Ishikawa (cell line): ENCODE measurements at regions not wholly inside any gene's neighbourhood (a gene's known extent, or its start where the extent isn't known, plus 50 kb on each side); places are given as distances from the start of the nearest gene placed in this dataset.

ENCODE experiments used
- CEBPB ChIP-seq: IDR thresholded peaks from 2 replicates; pipeline ENCODE4 v1.6.1; 2012
- CREB1 ChIP-seq: IDR thresholded peaks from 2 replicates; pipeline ENCODE4 v1.6.1; 2012; ENCODE audit warnings: low read depth
- EGR1 ChIP-seq: IDR thresholded peaks from 2 replicates; pipeline ENCODE4 v1.6.1; 2012
- EP300 ChIP-seq: IDR thresholded peaks from 2 replicates; pipeline ENCODE4 v1.6.1; 2012; ENCODE audit warnings: borderline replicate concordance
- FOXM1 ChIP-seq: IDR thresholded peaks from 2 replicates; pipeline ENCODE4 v1.6.1; 2012; ENCODE audit warnings: low read depth, borderline replicate concordance
- NFIC ChIP-seq: IDR thresholded peaks from 2 replicates; pipeline ENCODE4 v1.6.1; 2012
- RAD21 ChIP-seq: IDR thresholded peaks from 2 replicates; pipeline ENCODE4 v1.6.1; 2012; ENCODE audit warnings: low read depth
- TAF1 ChIP-seq: IDR thresholded peaks from 2 replicates; pipeline ENCODE4 v1.6.1; 2012; ENCODE audit warnings: low read depth, mild to moderate bottlenecking
- TCF12 ChIP-seq: IDR thresholded peaks from 2 replicates; pipeline ENCODE4 v1.6.1; 2012; ENCODE audit warnings: low read depth
- TEAD4 ChIP-seq: IDR thresholded peaks from 2 replicates; pipeline ENCODE4 v1.6.1; 2012
- USF1 ChIP-seq: IDR thresholded peaks from 2 replicates; pipeline ENCODE4 v1.6.1; 2012
- YY1 ChIP-seq: IDR thresholded peaks from 2 replicates; pipeline ENCODE4 v1.6.1; 2012; ENCODE audit warnings: low read depth
- ZBTB7A ChIP-seq: IDR thresholded peaks from 2 replicates; pipeline ENCODE4 v1.6.1; 2012; ENCODE audit warnings: low read depth
- TF ChIP-seq, protein P1 (sequence below): IDR thresholded peaks from 2 replicates; pipeline ENCODE4 v1.6.1; 2012; ENCODE audit warnings: low read depth, mild to moderate bottlenecking
- TF ChIP-seq, protein P2 (sequence below): IDR thresholded peaks from 2 replicates; pipeline ENCODE4 v1.6.1; 2012

DNA sequence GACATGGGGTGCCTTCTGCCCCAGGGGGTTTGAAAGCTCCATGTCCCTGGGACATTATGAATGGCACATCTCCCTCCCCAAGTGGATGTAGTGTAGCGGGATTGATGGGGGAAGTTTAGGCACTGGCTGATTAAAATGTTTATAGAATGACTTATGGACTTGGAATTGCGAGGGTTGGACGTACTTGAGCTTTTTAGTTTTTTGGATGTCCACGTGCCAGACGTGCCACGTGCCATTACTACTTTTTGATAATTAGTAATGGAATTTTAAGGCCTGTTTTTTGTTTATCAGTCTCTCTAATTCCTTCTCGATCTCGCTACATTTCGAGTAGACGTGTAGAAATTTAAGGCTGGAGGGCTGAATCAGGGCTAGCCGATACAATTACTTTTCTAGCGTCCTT lies 162.8 kb downstream of the TBXT start:
- TF ChIP-seq, protein P1, sequence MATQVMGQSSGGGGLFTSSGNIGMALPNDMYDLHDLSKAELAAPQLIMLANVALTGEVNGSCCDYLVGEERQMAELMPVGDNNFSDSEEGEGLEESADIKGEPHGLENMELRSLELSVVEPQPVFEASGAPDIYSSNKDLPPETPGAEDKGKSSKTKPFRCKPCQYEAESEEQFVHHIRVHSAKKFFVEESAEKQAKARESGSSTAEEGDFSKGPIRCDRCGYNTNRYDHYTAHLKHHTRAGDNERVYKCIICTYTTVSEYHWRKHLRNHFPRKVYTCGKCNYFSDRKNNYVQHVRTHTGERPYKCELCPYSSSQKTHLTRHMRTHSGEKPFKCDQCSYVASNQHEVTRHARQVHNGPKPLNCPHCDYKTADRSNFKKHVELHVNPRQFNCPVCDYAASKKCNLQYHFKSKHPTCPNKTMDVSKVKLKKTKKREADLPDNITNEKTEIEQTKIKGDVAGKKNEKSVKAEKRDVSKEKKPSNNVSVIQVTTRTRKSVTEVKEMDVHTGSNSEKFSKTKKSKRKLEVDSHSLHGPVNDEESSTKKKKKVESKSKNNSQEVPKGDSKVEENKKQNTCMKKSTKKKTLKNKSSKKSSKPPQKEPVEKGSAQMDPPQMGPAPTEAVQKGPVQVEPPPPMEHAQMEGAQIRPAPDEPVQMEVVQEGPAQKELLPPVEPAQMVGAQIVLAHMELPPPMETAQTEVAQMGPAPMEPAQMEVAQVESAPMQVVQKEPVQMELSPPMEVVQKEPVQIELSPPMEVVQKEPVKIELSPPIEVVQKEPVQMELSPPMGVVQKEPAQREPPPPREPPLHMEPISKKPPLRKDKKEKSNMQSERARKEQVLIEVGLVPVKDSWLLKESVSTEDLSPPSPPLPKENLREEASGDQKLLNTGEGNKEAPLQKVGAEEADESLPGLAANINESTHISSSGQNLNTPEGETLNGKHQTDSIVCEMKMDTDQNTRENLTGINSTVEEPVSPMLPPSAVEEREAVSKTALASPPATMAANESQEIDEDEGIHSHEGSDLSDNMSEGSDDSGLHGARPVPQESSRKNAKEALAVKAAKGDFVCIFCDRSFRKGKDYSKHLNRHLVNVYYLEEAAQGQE, result no peak
- no peak for TF ChIP-seq CEBPB
- TF ChIP-seq TAF1, result no peak
- TF ChIP-seq, protein P2, sequence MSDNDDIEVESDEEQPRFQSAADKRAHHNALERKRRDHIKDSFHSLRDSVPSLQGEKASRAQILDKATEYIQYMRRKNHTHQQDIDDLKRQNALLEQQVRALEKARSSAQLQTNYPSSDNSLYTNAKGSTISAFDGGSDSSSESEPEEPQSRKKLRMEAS, result no peak
- no peak for TF ChIP-seq TEAD4
- TF ChIP-seq CREB1, result no peak
- no peak for TF ChIP-seq FOXM1

- no peak for TF ChIP-seq EGR1
- TF ChIP-seq TEAD4, result no peak
- TF ChIP-seq, protein P1, result no peak
- TF ChIP-seq FOXM1, result no peak
- no peak for TF ChIP-seq CEBPB
- no peak for TF ChIP-seq EP300
- no peak for TF ChIP-seq RAD21
- TF ChIP-seq TAF1, result no peak
- TF ChIP-seq NFIC, result no peak
- no peak for TF ChIP-seq CREB1
- no peak for TF ChIP-seq YY1
- TF ChIP-seq TCF12, result no peak
- TF ChIP-seq, protein P2, result no peak
- no peak for TF ChIP-seq ZBTB7A
- no peak for TF ChIP-seq USF1
These were observed 163.2 kb downstream of the TBXT start for GRCh38 chr6:166004471-166004870.

DNA sequence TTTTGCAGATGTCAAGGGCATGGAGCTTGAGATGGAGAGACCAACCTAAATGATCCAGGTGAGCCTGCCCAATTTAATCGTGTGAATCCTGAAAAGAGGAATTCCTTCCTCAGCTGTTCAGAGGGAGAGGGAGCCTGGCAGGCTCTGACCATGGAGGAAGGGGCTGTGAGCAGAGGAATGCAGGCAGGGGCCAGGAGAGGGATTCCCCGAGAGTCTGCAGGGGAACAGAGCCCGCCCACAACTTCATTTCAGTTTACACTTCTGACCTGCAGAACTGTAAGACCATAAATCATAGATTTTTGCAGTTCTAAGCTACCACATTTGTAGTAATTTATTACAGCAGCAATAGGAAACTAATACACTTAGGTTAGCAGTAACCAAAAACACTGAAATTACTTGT lies 164.1 kb downstream of the TBXT start:
- TF ChIP-seq, protein P2, result no peak
- no peak for TF ChIP-seq YY1

DNA sequence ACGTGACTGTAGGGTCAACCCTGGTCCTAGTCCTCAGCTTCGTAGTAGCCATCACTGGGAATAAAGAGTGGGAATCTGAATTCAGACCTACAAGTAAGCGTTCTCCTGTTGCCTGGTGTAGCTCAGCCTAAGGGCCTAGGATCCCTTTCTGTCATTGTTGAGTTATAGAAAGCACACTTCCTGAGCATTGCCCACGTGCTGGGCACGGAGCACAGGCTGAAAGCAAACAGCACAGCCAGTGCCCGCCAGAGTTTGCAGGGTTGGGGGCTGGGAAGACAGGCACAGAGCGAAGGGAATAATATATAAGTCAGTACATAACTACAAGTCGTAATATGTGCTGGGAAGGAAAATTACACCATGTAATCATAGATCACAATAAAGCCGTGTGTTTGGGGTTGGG lies 166.3 kb downstream of the TBXT start:
- no peak for TF ChIP-seq EP300
- no peak for TF ChIP-seq ZBTB7A
- no peak for TF ChIP-seq CEBPB
- TF ChIP-seq, protein P2, result no peak
- TF ChIP-seq TCF12, result no peak
- TF ChIP-seq, protein P1, result no peak
- TF ChIP-seq FOXM1, result no peak
- TF ChIP-seq YY1, result no peak
- TF ChIP-seq EGR1, result no peak
- no peak for TF ChIP-seq NFIC
- TF ChIP-seq TAF1, result no peak
- TF ChIP-seq USF1, result no peak

DNA sequence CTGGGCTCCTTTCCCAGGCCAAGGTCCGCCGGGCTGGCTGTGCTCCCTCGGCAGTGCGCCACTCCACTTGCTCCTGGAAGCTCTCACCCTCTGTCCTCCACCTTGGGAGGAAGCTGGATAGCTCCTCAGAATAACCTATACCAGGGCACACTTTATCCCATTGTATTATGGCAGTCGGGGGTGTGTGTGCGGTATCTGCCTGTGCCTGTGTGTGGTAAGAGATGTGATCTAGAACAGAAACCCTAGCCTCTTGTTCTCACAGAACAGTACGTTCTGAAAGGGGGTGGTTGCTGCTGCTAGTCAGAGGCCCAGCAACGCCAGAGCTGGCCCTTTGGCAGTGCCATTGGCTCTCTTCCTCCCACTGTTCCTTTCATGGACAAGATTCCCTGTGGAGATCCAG lies 168.4 kb downstream of the TBXT start:
- TF ChIP-seq TAF1 (no peak), YY1 (no peak), CEBPB (no peak), EP300 (no peak), RAD21 (no peak), EGR1 (no peak), FOXM1 (no peak), ZBTB7A (no peak), TEAD4 (no peak), TCF12 (no peak), NFIC (no peak), CREB1 (no peak)
- TF ChIP-seq, protein P2, result no peak
- TF ChIP-seq, protein P1, result no peak
